Omental fat pad (tissue), 3 donors: ENCODE measurements at regions not wholly inside any gene's neighbourhood (a gene's known extent, or its start where the extent isn't known, plus 50 kb on each side); places are given as distances from the start of the nearest gene placed in this dataset.

ENCODE experiments used
- ATAC-seq: fragments of 150-250 bp; one replicate; pipeline ENCODE4 v1.9.1; 2016; ENCODE audit warnings: mild to moderate bottlenecking, moderate library complexity; ENCODE audit not compliant: low FRiP score
- DNase-seq: peaks from one replicate; pipeline ENCODE4 v3.0.0-alpha.2; 2019; ENCODE audit warnings: low spot score
- CTCF ChIP-seq, 3 donors: fragments of 450-650 bp; IDR thresholded peaks; one replicate each; pipeline ENCODE4 v1.5.1; 2016 to 2017; ENCODE audit warnings: antibody characterized with exemption in 3 of 3, mild to moderate bottlenecking in 3 of 3, moderate library complexity in 2 of 3

- DNase-seq (no peak), ATAC-seq (no peak)
- no peak for TF ChIP-seq CTCF (IDR thresholded peaks at IDR 0.05)
Observed at GRCh38 chr10:2362331-2362730, 625.0 kb upstream of the ADARB2 start.

DNA sequence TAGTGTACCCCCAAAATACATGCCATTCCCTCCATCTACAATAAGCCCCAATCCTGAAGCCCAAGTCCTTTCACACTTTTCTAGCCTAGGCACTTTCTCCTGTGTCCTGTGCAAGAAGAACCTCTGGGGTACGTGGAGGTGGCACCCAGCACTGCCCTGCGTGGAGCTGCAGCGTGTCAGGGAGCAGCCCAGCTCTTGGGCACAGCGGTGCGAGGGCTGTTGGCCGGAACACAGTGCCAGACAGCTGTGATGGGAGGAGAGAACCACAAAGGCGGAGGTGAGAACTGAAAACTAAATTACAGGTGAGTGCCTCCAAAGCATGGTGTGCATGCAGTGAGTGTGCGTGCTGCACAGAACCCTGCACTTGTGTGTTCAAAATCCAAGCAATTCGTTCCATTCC, 621.3 kb upstream of the ADARB2 start:
- no peak for DNase-seq
- no peak for TF ChIP-seq CTCF (IDR thresholded peaks at IDR 0.05)
- ATAC-seq: no peak

- TF ChIP-seq CTCF (IDR thresholded peaks at IDR 0.05): no peak
- DNase-seq (no peak), ATAC-seq (no peak)
Observed at GRCh38 chr10:2356670-2357069, 619.3 kb upstream of the ADARB2 start.

GRCh38 chr10:2351566-2351965, 614.2 kb upstream of the ADARB2 start:
- ATAC-seq (no peak), DNase-seq (no peak)
- TF ChIP-seq CTCF (IDR thresholded peaks at IDR 0.05): no peak

DNA sequence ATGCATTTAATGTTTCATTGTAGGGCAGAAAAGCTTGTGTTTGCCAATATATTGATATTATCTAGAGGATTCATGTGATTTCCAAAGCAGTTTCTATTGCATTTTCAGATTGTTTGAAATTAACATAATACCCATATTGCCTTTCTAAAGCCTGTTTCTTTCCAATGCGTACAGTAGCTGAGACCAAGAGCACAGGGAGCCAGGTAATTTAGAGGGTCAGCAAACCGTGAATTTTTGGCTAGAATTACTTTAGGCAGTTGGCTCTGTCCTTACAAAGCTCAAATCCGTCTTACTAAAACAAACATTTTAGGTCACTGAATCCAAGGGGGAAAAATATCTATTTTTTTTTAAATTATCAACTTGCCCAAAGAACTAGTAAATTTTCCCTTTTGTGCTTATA, 604.9 kb upstream of the ADARB2 start:
- no peak for TF ChIP-seq CTCF (IDR thresholded peaks at IDR 0.05)
- ATAC-seq (no peak), DNase-seq (no peak)

DNA sequence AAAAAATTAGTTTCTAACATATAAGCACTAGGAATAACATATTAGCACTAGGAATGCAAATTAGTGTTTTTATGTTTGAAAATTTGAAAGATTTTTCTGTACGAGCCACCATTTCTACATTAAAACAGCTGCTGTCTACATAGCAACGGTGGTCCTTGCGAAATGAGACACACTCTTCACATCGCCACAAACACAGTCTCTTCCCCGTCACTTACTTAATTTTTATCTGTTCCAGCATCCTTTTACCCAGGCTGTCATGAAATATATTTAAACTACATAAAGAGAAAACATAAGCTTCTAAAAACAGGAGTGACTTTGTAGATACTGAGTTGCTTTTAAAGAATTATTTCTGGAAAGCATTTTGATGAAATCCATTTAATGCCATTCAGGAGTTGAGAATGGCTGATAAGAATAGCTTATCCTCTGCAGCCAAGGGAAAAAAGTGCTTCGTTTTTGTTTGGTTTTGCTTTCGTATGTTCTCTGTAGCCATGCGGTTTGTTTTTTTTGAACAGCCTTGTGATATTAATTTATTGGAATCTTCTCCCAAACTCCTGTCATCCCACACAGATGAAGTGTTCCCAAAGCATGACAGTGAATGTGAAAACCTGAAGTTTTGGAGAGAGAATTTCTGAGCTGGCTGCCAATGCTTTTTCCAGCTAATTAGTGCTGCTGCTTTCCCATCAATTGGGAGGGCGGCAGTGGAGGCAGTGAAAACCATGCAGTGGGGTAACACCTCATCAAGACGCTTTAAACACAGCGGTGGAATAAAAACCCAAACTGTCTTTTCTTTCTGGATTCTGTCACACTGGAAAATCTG, 603.7 kb upstream of the ADARB2 start:
- no peak for DNase-seq
- ATAC-seq: no peak

More for the DNA sequence above, 603.7 kb upstream of the ADARB2 start:
- TF ChIP-seq CTCF (IDR thresholded peaks at IDR 0.05): no peak
